ENCODE measurements at regions not wholly inside any gene's neighbourhood (a gene's known extent, or its start where the extent isn't known, plus 50 kb on each side); places are given as distances from the start of the nearest gene placed in this dataset.

DNA sequence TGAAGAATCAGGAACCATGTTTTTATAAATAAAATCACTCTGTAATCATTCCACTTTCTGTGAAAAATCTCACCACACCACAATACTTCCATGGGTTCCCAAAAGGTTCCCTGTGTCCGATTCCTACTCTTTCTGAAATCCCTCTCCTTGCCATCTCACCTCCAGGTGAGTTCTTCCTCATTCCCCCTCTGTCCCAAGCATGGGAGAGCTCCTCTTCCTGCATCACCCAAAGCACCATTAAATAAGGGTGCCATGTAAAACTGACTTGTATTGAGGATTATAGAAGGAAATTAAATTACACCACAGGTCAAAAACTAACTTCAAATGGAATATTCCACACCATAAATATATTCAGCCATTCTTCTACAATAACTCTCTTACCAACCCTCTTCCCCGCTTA, 55.8 kb upstream of the ETAA1 start:
- no peak for DNase-seq
- no peak for ATAC-seq
- H3K27ac ChIP-seq = no peak overlapping the region
- 76 to 89% (median 88%) methylated on average over 2 of the region's 2 CpGs for WGBS, 3 donors
- H3K36me3 ChIP-seq (ENCODE audit: insufficient read depth in 1 of 2, low read depth in 1 of 2) = no peaks in the 10 kb centered on the region
- intact Hi-C loops (cut with DNase I) = no loop called here
- H3K27me3 ChIP-seq (ENCODE audit: insufficient read depth in 3 of 3, low read length in 2 of 3) = no peaks in the 10 kb centered on the region
- H3K4me1 ChIP-seq = no peaks in the 10 kb centered on the region
- no peaks in the 10 kb centered on the region for H3K9me3 ChIP-seq
- TF ChIP-seq, protein P1, sequence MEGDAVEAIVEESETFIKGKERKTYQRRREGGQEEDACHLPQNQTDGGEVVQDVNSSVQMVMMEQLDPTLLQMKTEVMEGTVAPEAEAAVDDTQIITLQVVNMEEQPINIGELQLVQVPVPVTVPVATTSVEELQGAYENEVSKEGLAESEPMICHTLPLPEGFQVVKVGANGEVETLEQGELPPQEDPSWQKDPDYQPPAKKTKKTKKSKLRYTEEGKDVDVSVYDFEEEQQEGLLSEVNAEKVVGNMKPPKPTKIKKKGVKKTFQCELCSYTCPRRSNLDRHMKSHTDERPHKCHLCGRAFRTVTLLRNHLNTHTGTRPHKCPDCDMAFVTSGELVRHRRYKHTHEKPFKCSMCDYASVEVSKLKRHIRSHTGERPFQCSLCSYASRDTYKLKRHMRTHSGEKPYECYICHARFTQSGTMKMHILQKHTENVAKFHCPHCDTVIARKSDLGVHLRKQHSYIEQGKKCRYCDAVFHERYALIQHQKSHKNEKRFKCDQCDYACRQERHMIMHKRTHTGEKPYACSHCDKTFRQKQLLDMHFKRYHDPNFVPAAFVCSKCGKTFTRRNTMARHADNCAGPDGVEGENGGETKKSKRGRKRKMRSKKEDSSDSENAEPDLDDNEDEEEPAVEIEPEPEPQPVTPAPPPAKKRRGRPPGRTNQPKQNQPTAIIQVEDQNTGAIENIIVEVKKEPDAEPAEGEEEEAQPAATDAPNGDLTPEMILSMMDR (IDR thresholded peaks at IDR 0.05) = no peak
- H3K4me3 ChIP-seq = no peak overlapping the region

DNA sequence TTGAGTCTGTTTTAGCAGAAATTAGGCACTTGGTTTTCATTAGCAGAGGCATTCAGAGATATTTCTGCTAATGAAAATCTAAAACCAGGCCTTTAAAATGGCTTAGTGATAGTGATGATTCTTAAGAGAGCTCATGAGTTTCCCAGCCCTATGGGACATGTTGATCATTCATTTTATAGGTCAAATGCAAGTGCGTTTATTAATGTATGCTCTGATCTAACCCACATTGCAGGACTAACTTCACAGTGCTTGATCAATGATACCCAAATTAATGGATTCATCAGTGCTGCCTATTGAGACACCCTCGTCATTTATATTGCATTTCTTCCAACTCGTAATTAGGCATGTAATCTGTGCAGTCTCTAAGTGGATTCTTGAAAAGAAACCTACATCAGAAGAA, 54.7 kb upstream of the ETAA1 start:
- ATAC-seq (no peak), DNase-seq (no peak)
- Histone ChIP-seq H3K27ac (no peak overlapping the region), H3K4me3 (no peak overlapping the region), H3K27me3 (ENCODE audit: insufficient read depth in 3 of 3, low read length in 2 of 3) (no peaks in the 10 kb centered on the region), H3K9me3 (no peaks in the 10 kb centered on the region), H3K4me1 (no peaks in the 10 kb centered on the region), H3K36me3 (ENCODE audit: insufficient read depth in 1 of 2, low read depth in 1 of 2) (no peaks in the 10 kb centered on the region)
- TF ChIP-seq, protein P1 (IDR thresholded peaks at IDR 0.05) = no peak
- intact Hi-C loops (cut with DNase I) = no loop called here
- WGBS, 3 donors = 79 to 86% (median 84%) methylated on average over 3 of the region's 3 CpGs

DNA sequence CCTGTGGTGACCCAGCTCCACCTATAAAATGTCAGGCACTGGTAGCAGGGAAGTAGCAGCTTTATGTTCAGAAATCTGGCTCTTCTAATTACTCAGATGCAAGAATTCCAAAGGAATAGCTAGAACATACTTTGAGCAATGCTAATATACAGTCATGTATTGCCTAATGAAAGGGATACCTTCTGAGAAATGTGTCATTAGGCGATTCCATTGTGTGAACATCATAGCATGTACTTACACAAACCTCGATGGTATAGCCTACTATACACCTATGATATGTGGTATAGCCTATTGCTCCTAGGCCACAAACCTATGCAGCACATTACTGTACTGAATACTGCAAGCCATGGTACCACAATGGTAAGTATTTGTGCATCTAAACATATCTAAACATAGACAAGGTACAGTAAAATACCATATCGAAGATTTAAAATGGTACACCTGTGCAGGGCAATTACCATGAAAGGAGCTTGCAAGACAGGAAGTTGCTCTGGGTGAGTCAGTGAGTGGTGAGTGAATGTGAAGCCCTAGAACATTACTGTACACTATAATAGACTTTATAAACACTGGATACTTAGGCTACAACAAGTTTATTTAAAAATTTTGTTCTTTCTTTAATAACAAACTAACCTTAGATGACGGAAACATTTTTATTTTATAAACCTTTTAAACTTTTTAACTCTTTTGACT, 50.3 kb upstream of the ETAA1 start:
- Histone ChIP-seq H3K27me3 (ENCODE audit: insufficient read depth in 3 of 3, low read length in 2 of 3) (no peaks in the 10 kb centered on the region), H3K36me3 (ENCODE audit: insufficient read depth in 1 of 2, low read depth in 1 of 2) (no peaks in the 10 kb centered on the region), H3K4me3 (no peak overlapping the region), H3K4me1 (no peaks in the 10 kb centered on the region), H3K27ac (no peak overlapping the region), H3K9me3 (no peaks in the 10 kb centered on the region)
- ATAC-seq (no peak), DNase-seq (no peak)
- TF ChIP-seq, protein P1 (IDR thresholded peaks at IDR 0.05) = no peak
- WGBS, 3 donors = 81 to 85% (median 84%) methylated on average over 4 of the region's 4 CpGs
- intact Hi-C loops (cut with DNase I) = no loop called here

Measured in psoas muscle (tissue), 7 donors.